SW 1271 (cell line): ENCODE measurements at regions not wholly inside any gene's neighbourhood (a gene's known extent, or its start where the extent isn't known, plus 50 kb on each side); places are given as distances from the start of the nearest gene placed in this dataset.
"Not testable (repeated sequence)": the region's sequence is repeated elsewhere in the genome, so short reads cannot be mapped to it uniquely, and the experiment has no call there.

Experiments used
- DNase-seq, 2 experiments: peaks; one replicate each; lab custom pipeline; 2025; lab: John Stamatoyannopoulos, UW

DNA sequence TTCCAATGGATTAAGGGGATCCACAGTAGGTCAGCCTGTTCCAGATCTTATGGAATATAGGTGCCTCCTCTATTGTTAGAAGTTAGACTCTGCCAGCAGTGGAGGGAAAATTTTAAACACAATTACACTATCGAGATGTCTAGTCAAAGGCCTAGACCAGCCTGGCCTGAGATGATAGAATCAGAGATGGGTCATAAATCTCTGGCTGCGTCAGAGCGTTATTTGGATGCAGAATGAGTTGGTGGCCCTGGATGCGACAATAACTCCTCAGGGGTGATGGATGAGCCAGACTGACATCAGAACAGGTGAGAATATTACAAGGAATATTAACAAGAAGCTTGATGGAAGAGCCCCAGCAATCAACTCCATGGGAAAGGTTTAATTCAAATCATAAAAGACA, 149.3 kb upstream of the TCF4 start:
- no peak for DNase-seq

DNA sequence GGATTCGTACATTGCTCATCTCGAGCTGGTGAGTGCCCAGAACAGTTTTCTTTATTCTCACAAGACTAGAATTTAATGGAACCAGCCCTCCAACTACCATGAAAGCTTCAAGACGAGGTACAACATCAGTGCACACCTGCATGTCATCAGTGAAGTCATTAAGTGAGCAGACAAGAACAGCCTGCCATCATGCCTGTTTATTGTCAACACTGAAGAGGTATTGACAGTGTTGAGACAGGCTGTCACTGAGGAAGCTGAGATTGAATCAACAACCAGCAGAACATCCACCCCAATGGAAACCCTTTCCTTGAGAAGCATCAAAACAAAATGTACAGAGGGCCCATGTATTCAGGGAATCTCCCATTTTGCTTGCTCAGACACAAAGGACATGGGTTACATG, 148.0 kb upstream of the TCF4 start:
- DNase-seq: no peak

DNA sequence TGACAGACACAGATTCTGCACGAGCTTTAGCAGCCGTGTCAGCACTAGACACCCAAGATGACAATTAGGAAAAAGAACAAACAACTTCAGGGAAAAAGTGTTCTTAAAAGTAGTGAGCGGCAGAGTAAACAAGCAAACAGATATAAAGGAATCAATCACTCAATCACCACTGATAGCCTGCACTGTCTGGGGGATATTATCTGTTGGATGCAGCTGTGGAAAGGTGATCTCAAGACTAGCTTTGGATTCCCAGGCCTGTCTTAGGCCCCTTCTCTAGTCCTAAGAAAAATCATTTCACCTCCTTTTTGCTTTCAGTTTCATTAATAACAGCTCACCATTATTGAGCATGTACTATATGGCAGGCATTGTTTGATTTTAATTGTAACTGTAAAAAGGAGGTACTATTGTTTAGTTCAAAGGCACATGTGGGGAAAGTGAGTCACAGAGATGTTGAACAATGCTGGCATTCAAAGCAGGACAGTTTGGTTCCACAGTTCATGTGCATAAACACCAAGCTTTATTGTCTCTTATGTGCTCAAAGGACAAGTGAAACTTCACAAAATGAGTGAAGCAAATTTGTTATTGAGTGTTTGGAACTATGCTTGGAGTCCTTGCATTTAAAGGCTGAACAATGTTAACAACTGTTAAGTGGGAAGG, 147.3 kb upstream of the TCF4 start:
- no peak for DNase-seq

DNA sequence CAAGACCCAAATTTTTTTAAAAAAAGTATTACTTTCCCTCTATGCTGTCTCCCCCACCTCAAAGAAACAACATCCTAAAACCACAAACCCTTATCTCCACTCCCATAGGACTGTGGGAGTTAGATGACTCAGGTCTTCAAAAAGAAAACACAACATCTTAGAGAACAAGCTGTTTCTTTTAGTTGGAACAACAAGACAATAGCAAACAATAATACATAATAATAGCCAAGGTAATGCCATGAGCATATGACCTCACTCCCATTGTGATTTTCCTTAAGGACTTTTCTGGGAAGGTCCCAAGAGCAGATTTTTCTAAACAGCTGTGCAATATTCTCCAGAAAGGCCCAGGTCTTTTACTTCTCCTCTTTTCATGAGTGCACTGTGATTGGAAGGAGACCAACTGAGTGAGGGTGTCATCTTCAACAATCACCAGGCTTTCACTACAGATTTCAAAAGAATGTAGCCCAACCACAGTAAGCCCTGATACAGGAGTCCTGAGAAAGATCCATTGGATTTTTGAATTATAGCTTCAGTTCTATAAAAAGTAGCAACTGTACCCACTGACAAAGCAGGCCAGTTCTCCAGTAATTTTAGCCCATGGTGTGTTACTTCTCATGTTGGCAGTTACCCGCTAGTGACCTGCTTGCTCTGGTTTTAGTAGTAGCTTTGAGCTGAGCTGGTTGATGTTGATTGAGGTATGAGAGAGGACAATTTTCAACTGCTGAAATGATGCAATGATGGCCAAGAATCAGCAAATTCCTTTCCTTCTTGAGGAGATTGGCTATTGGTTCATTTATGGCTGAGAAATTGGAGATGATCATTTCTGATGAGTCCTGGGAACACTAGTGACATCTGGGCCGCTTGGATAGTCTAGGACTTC, 144.5 kb upstream of the TCF4 start:
- no peak for DNase-seq

DNA sequence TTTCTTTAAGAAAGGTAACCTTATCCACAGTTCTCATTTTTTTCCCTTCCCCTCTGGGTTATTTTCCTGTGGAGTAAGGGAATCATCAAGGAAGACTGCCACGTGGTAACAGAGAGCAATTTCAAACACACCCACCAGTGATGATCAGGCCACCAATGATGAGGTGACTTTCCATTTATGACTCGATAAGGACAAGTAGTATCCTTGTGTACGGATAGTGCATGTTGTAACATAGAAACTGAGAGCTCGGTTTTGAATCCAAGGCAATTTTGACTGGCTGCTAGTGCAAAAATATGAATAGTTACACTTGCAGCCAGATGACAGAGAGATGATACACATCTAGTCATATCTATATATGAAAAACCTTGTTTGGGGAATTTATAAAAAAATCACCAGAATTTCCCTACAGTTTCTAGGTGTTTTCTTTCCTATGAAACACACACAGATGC, 143.6 kb upstream of the TCF4 start:
- DNase-seq: no peak

DNA sequence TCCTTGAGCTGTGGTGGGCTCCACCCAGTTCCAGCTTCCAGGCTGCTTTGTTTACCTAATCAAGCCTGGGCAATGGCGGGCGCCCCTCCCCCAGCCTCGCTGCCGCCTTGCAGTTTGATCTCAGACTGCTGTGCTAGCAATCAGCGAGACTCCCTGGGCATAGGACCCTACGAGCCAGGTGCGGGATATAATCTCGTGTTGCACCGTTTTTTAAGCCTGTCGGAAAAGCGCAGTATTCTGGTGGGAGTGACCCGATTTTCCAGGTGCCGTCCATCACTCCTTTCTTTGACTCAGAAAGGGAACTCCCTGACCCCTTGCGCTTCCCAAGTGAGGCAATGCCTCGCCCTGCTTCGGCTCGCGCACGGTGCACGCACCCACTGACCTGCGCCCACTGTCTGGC, 133.0 kb upstream of the TCF4 start:
- not testable (repeated sequence) for DNase-seq

DNA sequence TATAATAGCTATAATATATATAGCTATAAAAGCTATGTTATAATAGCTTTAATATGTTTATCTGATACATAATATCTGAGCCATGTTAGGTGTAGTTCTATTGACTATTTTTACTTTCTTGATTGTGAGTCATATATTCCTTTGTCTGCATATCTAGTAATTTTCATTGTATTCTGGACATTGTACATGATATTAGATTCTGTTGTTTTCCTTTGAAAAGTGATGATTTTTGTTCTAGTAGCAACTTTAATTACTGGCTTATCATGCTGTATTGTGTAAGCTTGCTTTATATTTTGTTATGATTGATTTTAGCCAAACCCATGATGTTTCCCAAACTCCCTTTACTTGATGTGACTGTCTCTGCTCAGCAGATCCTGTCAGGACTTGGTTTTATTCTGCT, 125.7 kb upstream of the TCF4 start:
- DNase-seq: no peak

DNA sequence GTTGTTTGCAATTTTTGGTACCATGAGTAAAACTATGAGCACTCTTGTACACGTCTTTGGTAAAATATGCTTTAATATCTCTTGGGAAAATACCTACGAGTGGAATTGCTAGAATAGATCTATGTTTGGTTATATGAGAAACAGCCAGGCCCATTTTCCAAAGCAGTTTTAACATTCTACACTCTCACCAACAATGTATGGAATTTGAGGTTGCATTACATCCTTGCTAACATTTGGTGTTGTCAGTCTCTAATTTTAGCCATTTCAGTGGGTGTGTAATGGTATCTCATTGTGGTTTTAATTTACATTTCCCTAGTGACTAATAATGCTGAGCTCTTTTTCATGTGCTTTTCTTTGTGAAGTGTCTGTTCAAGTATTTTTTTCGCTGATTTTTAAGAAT, 118.9 kb upstream of the TCF4 start:
- no peak for DNase-seq

DNA sequence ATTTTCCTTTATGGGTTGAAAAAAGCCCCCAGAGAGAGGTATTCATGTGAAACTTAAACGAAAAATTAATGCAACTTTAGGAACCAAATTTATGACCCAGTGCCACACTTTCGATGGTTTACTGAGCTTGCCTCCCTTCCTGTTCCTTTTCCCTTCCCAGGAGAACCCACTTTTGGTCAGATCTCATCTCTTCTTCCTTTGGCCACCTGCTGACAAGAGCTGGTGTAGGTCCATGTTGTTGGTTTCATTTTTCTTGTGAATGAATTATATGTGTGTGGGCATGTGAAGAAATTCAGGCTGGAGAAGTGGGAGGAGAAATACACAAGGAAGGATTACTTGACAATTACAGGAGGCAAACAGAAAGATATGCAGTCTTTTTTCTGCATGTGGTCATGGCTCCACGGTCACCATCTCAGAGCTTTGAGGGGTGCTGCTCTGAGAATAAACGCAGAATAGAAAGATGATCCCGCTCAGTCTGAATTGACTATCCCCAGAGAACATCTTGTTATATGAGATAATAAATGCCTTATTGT, 111.3 kb upstream of the TCF4 start:
- DNase-seq: no peak

DNA sequence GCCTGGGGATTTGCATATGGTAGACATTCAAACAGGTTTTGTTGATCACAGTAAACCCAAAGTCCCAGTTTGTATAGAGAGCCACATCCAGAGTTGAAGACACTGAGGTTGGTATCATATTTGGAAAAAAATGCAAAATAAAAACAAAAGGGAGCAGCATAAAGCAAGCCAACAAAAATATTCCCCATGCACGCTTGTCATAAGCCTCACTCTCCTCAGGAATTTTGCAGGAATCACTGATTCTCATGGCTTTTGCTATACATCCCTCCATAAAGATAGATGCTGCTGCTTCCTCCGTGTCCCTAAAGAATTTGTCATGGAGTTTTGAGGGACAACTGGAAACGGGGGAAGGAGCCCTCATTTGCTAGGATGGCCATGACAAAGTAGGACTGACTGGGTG, 108.8 kb upstream of the TCF4 start:
- DNase-seq: no peak

DNA sequence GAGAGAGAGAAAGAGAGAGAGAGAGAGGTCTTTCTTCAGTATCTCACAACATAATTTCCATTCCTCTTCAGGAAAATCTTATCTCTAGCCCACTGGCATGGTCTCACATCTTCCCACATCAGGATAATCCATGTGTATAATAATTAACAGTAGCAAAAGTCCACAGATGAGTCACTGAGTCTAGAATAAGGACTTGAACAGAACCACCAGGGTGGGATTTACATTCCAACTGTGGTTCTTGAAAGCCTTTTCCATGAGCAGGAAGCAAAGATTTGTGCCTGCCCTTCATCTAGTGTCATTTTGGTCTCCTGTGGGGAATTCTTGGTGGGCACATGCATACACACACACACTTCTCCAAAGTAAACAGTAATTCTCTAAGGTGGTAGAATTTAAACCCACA, 107.1 kb upstream of the TCF4 start:
- DNase-seq: no peak

DNA sequence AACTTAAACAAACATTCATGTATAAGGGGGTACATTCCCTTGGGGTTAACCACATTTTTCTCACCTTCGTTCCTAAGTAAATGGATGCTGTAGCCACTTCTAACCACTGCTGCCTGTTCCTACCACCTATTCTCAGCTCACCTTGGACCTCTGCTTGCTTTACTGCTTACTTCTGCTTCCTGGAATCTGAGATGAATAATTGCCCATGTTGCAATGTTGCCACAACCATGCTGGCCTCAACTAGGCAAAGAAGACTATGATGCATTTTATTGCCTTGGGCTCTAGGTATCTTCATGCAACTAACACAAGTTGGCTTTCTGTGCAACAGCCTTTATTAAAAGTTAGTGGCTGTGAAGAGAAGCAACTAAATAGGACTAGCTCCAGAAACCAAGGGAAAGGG, 106.3 kb upstream of the TCF4 start:
- DNase-seq: no peak

DNA sequence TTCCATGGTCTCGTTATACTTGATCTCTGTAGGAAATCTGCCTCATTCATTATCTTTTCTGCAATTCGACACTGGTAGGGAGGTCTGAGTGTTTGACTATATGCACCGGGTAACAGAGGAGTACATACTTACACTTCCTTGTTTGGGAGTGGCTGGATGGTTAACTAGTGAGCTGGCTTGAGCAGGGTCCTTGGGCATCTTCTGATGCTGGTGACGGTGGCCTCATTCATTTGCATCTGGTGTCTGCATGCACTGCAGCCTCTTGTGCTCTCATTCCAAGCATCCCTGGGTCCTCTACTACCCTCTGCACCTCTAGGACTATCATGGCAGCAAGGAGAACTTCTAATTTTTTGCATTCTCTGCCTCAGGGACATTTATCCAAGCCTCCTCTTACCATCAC, 100.0 kb upstream of the TCF4 start:
- DNase-seq: no peak

DNA sequence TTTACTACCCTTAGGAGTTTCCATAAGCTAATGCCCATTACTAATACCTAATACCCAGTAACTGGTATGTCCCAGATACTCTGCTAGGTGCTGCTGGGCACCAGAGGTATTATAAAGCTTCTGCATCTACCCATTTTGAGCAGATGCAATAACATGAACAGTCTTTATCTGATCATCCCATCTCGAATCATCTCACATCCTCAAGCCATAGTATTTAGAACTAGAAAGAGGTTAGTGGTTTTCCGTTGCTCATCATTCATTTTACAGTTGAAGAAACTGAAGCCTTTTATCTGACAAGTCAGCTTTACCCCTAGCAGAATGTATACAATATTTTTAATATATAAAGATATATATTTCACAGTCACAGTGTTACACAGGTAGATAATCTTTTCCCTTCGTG, 99.1 kb upstream of the TCF4 start:
- DNase-seq: no peak

DNA sequence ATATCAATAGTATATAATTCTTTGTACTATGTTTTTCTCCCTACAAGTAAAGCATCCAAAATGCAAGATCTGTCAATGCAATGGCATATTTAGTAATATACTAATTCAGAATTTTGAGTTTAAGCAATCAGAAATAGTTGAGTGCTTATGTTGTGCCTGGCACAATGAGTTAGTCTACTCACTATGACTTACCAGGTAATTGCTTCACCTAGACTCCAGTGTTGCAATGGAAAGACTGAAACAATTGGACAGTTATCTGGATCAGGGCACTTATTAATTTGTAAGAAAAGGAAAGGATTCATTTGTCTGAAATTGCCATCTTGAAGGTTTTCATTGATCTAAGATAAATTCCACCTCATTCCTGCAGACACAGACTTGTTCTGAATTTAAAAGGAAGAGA, 97.6 kb upstream of the TCF4 start:
- DNase-seq: no peak

DNA sequence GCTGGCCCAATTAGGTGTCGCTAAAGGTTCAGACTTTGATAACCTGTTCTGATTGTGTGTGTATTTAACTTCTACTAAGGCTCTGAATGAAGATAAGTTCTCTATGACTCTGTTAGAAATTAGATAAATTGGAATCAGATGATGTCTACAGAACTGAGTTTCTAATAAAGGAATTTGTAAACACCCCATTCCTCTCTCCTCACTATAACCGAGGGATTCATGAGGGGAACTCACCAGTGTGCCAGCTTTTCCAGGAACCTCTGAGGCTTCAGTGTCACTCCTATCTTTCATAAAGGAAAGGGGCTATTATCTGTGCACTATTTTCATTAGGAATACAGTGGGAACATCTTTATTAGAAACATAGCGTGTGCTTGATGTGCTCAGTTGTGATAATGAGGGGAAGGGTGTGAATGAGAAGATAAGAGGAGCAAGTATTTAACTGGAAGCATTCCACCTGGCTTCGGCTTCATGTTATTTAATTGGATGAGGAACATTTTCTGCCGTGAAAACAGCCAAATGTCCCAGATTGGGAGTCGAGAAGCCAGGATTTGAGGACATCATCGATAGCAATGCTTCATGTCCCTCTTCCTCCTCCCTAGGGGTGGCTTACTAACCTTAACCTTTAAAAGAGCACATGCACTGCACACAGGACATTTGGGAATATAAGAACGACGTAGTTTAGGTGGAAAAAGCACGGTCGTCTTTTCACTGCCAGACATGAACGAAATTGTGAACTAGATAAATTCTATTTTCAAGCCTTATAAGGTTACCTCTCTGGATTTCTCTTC, 84.8 kb upstream of the TCF4 start:
- DNase-seq: no peak

DNA sequence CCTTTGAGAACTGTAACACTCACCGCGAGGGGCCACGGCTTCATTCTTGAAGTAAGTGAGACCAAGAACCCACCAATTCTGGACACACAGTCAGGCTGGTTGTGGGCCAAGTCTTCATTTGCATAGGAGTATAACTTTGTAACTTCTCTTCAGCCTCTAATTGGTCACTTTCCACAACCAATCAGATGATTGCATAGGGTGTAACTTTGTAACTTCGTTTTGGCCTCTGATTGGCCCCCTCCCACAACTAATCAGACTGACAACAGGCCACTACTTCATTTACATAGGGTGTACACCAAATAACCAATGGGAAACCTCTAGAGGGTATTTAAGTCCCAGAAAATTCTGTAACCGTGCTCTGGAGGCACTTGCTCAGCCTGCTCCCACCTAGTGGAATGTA, 77.5 kb upstream of the TCF4 start:
- DNase-seq: no peak

DNA sequence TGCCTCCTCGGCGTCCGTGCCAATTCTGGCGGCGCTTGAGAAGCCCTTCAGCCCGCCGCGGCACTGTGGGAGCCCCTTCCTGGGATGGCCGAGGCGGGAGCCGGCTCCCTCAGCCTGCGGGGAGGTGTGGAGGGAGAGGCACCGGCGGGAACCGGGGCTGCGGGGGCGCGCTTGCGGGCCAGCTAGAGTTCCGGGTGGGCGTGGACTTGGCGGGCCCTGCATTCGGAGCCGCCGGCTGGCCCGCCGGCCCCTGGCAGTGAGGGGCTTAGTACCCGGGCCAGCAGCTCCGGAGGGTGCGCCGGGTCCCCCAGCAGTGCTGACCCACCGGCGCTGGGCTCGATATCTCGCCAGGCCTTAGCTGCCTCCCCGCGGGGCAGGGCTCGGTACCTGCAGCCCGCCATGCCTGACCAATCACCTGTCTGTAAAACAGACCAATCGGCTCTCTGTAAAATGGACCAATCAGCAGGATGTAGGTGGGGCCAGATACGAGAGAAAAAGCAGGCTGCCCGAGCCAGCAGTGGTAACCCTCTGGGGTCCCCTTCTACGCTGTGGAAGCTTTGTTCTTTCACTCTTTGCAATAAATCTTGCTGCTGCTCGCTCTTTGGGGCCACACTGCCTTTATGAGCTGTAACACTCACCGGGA, 76.9 kb upstream of the TCF4 start:
- not testable (repeated sequence) for DNase-seq

DNA sequence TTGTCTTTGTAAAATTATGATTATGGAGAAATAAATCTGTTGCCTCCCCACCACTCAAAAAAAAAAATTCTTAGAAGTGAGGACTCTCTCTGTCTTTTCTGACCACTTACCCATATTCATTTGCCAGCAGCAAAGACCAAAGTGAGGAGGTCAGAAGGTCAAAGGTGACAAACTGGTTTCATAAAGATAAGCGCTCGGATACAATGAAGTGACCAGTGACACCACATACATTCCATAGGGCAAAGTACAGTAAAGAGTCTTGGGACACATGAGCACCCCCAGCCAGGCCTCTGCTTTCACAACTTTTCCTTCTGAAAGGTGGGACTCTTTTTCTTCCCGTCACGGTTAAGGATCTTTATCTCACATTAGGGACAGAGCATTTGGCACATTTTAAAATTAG, 75.9 kb upstream of the TCF4 start:
- DNase-seq: no peak

DNA sequence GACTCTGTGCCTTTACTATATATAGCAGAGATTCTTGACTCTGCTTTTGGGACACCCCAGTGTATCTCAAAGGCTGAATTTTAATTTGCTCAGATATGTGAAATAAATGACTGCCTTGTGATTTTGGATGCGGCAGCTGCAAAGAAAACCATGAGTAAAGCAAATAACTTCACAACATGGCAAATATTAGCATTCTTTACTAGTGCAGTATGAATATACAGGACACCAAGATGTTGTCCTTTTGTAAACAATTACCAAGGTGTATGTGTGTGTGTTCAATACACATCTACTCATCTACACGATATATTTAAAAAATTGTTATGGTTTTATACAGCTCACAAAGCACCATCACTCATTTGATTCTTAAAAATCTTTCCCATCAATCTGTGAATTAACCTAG, 70.6 kb upstream of the TCF4 start:
- no peak for DNase-seq

DNA sequence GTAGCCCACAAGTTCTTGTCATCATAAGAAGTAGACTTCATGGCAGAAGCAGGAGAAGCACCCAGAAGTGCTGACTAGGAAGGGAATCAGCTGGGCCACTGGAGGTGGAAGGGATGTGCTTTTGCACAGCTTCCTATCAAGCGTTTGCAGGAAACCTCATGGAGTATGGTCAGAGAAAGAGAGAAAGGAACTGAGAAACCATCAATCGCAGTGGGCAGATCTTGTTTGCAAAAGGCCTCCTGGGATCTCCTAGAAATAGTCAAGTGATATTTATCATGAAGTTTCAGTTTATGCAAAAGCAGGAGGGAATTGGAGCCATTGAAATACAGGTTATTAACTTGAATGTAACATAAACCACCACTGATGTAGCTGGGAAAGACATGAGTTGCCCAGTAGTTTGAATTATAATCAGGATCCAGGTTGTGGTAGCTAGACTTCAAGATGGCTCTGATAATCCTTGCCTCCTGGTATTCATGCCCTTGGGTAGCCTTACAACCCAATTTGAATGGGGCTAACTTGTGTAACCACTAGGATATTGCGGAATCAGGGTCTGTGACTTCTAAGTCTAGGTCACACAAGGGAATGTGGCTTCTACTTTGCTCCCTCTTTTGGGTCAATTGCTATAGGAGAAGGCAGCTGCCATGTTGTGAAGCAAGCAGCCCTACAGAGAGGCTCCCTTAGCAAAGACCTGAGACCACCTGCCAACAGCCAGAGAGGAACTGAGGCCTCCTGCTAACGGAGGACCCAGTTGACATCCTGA, 69.8 kb upstream of the TCF4 start:
- DNase-seq: no peak
